GM19035 (cell line): ENCODE measurements at regions not wholly inside any gene's neighbourhood (a gene's known extent, or its start where the extent isn't known, plus 50 kb on each side); places are given as distances from the start of the nearest gene placed in this dataset.

Source experiments
- ATAC-seq: cut with Tn5 transposase; IDR thresholded peaks from one replicate; pipeline ENCODE4 v1.9.1; 2021; ENCODE audit not compliant: unreplicated experiment

DNA sequence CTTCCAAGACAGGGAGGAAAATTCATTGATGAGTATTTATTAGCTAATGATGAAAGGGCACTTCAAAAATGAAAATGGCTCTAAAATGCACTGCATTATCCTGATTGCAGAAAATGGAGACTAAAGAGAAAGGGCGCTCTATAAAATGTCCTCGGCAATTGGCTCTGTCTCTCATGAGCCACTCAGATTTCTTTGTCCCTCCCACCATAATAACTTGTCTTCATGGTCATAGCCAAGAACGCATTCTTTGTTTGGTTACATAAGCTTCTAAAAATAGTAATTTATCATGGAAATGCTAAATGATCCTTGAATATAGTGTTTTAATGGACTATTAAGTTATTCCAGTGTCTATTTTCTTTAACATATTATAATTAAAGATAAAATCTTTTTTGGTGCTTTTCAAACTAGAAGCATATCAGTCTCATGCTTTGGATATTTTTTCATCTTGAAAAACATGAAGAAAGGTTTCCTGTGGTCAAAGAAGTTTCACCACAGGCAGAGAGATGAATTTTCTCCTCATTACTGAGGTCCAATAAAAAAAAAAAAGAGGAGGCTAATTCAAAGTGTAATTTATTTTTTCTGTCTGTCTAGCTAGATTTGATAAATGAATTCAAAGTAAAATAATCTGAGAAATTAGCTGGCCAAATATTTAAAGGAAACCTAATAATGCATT is 238.1 kb upstream of the BLID start:
- no peak for ATAC-seq

DNA sequence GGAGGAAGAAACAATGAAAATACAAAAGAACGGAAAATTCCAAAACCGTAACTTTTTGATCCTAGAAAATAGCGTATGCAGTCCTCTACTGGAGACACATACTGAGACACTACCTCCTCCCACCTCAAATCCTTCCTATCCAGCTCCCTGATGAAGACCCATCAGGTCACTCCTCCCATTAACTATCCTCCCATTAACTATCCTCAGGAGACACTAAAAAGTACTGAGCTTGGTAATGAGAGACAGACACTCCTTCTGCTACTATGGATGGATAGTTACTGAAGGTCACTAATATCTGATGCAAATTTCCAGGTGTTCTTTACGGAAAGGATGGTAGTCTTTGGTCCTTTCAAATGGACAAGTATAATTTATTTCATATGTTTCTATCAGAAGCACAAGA is 237.5 kb upstream of the BLID start:
- ATAC-seq = no peak

DNA sequence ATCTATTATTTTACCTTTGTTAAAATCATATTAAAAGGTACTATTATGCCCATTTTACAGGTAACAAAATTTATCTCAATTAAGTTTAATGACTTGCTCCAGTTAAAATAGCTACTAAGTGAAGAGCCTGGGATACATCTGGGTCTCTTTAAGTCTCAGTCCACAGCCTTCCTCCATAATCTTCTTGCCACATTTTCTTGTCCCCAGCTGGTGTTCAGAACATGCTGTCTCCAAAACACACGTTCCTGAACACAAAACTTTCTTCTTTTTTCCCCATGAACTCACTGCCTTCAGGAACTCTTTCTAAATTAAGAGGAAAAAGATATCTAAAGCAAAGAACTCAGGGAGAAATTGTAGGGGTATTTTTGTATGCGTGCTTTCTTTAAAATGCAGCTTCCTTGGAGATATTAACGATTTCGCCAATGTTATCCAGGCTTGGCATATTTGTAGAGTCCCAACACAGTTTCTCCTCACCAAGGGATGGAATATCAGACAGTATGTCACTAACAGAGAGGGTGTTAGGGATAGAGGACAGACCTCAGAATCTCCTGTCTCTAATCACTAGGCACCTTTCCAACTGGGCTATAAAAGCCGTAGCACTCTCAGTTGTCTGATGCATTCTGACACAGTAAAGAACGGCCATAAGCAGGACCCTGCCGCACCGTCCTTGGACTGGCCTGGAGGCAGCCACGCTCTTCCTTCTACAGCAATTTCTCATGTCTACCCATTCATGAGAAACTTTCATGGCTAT is 232.8 kb upstream of the BLID start:
- ATAC-seq = no peak

GRCh38 chr11:122346006-122346405 is 230.0 kb upstream of the BLID start:
- ATAC-seq = no peak

DNA sequence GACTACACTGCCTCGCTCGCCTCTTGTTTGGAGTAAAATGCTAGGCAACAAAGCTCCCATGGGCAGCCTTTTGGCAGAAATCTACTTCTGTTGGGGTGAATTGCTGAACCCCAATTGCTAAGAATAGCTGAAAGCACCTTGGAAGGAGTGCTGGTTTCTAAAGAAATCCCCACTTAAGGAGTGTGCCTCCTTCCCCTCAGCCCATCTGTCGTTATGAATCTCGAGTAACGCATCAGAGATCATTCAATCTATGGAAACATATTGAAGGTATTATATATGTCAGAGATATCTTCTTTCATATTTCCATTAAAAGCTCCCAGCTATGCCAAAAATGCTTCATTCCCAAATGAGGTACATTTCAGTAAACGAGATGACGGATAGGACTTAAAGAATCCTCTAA is 229.6 kb upstream of the BLID start:
- ATAC-seq = no peak

- no peak for ATAC-seq
Observed at GRCh38 chr11:122344215-122344614, 228.2 kb upstream of the BLID start.

DNA sequence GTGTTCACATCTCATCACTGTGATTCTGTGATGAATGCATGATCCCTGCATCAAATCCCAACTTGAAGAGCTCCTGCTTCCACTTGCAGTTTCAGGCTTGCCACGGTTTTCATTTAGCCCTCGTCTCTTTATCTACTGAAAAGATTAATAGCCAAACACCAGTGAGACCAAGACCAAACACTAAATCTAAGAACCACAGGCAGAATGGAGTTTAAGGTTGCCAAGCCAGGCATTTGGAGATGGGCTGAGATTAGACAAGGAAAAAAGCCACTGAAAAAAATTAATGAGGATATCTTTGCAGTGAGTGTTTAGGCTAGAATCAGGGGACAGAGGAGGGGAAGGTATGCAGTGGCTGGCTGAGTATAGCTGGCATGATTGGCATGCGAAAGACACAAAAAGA is 227.2 kb upstream of the BLID start:
- ATAC-seq = no peak

DNA sequence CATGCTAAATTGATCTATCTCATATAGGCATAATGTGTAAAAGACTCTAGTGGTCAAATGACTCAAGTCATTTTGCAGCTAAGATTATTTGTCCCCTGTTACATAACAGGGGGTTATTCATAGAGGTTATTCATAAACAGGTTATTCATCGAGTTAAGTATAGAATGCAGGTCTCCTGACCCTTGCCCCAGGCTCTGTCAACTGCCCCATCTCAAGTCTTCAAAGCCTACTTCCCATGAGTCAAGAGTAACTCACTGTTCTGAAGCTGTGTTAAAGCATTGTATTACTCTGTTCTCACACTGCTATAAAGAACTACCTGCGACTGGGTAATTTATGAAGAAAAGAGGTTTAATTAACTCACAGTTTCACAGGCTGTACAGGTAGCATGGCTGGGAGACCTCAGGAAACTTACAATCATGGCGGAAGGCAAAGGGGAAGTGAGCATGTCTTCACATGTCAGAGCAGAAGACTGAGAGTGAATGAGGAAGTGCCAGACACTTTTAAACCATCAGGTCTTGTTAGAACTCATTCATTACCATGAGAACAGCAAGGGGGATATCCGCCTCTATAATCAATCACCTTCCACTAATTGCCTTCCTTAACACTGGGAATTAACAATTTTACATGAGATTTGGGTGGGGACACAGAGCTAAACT is 226.2 kb upstream of the BLID start:
- ATAC-seq = no peak

- no peak for ATAC-seq
Observed at GRCh38 chr11:122341477-122341876, 225.5 kb upstream of the BLID start.

DNA sequence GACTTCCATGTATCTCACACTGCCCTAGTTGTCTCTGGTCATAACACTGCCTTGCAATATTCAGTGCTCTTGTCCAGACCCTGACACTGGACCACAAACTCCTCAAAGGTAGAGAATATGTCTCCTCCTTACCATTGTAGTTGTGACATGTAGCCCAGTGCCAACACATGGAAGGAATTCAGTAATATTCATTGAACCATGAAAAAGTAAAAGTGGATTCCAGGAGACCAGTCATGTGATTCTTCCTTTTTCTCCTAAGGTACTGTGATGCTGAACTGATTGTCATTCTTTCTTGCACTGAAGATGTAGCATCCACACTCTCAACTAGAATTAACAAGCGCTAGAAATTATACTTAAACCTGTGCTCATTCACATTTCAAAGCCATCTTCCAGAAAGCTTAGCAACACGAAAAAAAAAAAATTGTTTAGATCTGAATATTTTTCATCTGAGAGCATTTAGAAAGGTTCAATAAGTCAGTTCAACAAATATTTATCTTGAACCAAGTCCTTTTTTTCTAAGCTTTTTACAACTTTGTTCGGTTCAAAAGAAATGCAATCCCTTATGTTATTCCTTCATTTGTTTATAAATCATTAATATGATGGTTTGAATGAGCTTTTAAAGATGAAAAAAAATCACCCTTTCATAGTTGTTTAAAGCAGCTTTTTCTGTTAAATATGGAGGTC is 224.7 kb upstream of the BLID start:
- no peak for ATAC-seq

- ATAC-seq = no peak
Observed at GRCh38 chr11:122339436-122340060, 223.5 kb upstream of the BLID start.

- ATAC-seq = no peak
Observed at GRCh38 chr11:122337704-122338103, 221.7 kb upstream of the BLID start.

DNA sequence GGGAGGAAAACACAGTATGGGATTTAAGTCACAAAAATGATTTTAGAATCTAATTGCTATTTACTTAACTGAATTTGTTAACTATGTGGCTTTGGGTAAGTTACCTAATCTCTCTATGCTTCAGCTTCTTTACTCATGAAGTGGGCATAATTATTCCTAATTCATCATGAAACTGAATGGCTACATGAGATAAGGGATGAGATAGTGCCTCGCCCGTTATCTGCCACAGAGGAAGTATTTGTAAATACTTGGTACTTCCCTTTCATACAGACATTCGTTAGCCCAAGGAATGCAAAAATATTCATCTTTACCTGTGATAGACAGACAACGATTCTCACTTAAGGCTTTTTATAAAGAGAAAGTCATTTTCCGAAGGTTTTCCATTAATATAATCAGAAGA is 221.2 kb upstream of the BLID start:
- ATAC-seq = no peak

GRCh38 chr11:122336706-122337105 is 220.7 kb upstream of the BLID start:
- no peak for ATAC-seq

DNA sequence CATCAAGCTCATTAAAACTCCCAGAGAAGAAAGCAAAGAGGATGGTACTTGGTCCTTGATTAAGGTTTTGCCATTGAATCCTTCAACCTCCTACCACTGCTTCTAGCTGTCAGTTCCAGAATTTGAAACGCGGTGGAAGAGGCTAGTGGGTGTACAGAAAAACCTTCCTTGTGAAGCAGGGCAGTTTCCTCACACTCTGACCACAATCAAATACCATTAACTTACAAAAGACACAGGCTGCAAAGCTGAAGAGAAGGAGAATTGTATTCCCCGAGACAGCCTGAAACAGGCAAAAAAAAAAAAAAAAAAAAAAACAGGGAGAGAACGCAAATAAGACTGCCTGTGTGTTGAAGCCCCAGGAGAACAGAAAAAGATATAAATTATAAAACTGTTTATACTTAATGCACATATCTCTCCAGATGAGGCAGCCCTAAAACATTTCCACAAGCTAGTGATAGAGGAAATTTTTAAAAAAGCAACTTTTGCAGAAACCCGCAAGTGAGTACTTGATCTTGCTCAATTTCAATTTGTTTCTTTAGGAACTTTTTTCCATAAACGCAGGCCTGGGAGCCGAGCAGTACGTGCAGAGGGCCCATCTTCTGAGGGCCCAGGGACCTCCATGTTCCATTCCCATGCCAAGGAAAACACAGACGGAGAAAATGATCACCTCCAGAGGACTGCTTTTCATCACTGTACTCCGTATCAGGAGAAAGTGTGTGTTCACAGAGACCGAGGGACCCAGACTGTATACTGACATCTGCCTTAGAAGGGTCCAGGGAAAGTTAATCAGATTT is 218.7 kb upstream of the BLID start:
- ATAC-seq = no peak

DNA sequence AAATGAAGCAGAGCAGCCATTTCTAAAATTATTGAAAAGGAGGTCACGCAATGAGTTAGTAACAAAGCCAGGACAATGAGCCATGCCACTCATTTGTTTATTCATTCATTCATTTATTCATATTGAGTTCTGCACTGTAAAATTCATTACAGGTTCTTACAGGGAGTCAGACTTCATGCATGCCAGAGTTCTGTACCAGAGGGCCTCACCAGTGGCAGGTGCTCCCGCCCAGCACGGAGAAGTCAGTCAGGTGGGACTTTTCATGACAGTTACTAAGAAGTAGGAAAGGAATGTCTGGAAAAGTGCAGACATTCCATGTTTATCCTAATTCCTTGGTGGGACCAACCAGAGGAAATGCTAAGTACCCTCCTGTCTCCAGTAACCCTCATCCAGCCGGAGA is 217.5 kb upstream of the BLID start:
- ATAC-seq = no peak

DNA sequence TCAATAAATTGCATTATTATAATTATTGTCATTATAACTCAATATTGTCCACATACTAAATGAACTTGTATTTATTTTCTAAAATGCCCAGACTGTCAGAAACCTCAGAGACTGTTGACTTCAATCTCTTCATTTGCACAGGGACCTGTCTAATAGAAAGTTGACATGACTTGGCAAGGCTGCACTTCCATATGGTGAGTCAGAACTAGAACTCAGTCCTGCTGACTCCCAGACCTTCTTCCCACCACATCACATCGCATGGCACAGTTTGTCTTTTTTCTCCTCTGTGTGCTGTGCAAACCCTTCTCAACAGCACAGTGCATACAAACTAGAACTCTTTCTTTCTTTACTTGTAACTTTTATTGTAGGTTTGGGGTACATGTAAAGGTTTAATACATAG is 215.1 kb upstream of the BLID start:
- ATAC-seq = no peak

DNA sequence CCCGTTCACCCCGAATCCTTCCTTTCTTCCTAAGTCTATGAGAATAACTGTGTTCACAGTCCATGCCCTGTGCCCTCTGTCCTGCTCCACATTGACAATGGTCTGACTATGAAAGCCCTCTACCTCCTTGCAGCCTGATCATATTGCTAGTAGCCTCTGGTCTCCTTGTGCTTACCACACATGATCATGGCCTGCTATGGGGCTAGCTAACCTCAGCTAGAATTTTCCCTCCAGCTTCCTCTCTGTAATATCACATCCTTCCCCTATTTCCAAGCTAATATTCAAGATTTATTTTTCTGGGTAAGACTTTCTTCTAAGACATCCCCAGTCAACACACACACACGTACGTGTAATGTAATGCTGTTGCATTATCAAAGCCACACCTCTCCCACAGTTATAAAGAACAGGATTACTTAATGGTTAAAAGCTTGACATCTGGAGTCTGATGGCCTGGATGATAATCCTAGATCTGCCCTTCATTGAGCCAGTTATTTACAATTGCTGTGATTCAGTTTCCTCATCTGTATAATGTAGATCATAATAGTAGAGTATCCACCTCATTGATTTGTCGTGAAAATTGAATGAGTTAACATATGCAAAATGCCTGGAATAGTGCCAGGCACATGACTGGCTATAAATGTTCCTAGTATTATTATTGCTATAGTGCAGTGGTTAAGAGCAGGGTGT is 214.4 kb upstream of the BLID start:
- no peak for ATAC-seq

- no peak for ATAC-seq
Observed at GRCh38 chr11:122327528-122327927, 211.5 kb upstream of the BLID start.
